A549 (cell line): ENCODE measurements at regions not wholly inside any gene's neighbourhood (a gene's known extent, or its start where the extent isn't known, plus 50 kb on each side); places are given as distances from the start of the nearest gene placed in this dataset.

Experiments used
- ATAC-seq, 2 experiments: fragments of 200-7000 bp in 1 of 2; fragments of >200 bp in 1 of 2; cut with Nextera tagmentation in 1 of 2; cut with Tn5 transposase in 1 of 2; 3 replicates each; pipeline versions ENCODE4 v1.8.0 to v1.9.1; 2018 to 2020; ENCODE audit warnings: mild to moderate bottlenecking in 1 of 2, moderate library complexity in 1 of 2
- CTCF ChIA-PET: fragments of 300-600 bp; sonication (Branson Sonifier 250); formaldehyde crosslinking; extraction: SDS; loops from one replicate; lab custom pipeline; 2021; ENCODE audit warnings: antibody characterized with exemption, inconsistent platforms; lab: Yijun Ruan, JAX
- POLR2A ChIA-PET: fragments of 350-600 bp; formaldehyde crosslinking; extraction: SDS; loops from one replicate; lab custom pipeline; 2021; ENCODE audit warnings: antibody characterized with exemption, inconsistent platforms; lab: Yijun Ruan, JAX
- DNase-seq, 2 experiments: peaks; one replicate each; pipeline versions ENCODE4 v3.0.0 to v3.0.0-alpha.2; 2011 to 2016; ENCODE audit warnings: low read depth in 1 of 2, low spot score in 1 of 2
- FAIRE-seq: peaks from 2 replicates; lab custom pipeline; 2011; peaks lifted over from hg19 to GRCh38; lab: Jason Lieb, UNC
- H3K27ac ChIP-seq, 2 experiments: fragments of >200 bp; sonication (Bioruptor Twin); formaldehyde crosslinking; 3 replicates each; pipeline ENCODE4 v1.5.1; 2016 to 2017
- H3K4me1 ChIP-seq: fragments of >200 bp; sonication (Bioruptor Twin); formaldehyde crosslinking; 3 replicates; pipeline ENCODE4 v1.6.1; 2016
- H3K4me2 ChIP-seq: fragments of >200 bp; sonication (Bioruptor Twin); formaldehyde crosslinking; 3 replicates; pipeline ENCODE4 v1.6.1; 2016
- H3K4me3 ChIP-seq: fragments of >200 bp; sonication (Bioruptor Twin); formaldehyde crosslinking; 3 replicates; pipeline ENCODE4 v1.5.1; 2016
- H3K9me3 ChIP-seq: fragments of >200 bp; sonication (Bioruptor Twin); formaldehyde crosslinking; 3 replicates; pipeline ENCODE4 v1.6.1; 2016
- ATOH8 ChIP-seq: fragments of 250-450 bp; sonication (Bioruptor Pico); IDR thresholded peaks from 2 replicates; pipeline ENCODE4 v1.5.0; 2020; ENCODE audit warnings: low read depth, mild to moderate bottlenecking, moderate library complexity
- BHLHE40 ChIP-seq: IDR thresholded peaks from 2 replicates; pipeline ENCODE4 v1.6.1; 2012; ENCODE audit warnings: low read depth, low read length, inconsistent platforms
- CBX2 ChIP-seq: fragments of 200-600 bp; sonication (generic); IDR thresholded peaks from 2 replicates; pipeline ENCODE4 v1.6.1; 2016; ENCODE audit warnings: low read depth, mild to moderate bottlenecking, borderline replicate concordance
- CEBPB ChIP-seq, 2 experiments: fragments of >200 bp in 1 of 2; sonication (Bioruptor Twin) in 1 of 2; formaldehyde crosslinking in 1 of 2; IDR thresholded peaks; 2 replicates each; pipeline ENCODE4 v1.6.1; 2012 to 2016
- CHD4 ChIP-seq: fragments of 200-600 bp; sonication (generic); IDR thresholded peaks from 2 replicates; pipeline ENCODE4 v1.6.1; 2016; ENCODE audit warnings: antibody characterized with exemption, mild to moderate bottlenecking, borderline replicate concordance
- E2F6 ChIP-seq: IDR thresholded peaks from 2 replicates; pipeline ENCODE4 v1.6.1; 2012; ENCODE audit warnings: low read depth, borderline replicate concordance
- EHMT2 ChIP-seq: fragments of 200-600 bp; sonication (generic); IDR thresholded peaks from 2 replicates; pipeline ENCODE4 v1.6.1; 2016; ENCODE audit warnings: antibody characterized with exemption, low read depth, mild to moderate bottlenecking, moderate library complexity
- FOSB ChIP-seq: fragments of 250-450 bp; sonication (Bioruptor Pico); IDR thresholded peaks from 2 replicates; pipeline ENCODE4 v1.5.0; 2020; ENCODE audit warnings: mild to moderate bottlenecking, moderate library complexity
- GATA3 ChIP-seq: IDR thresholded peaks from 2 replicates; pipeline ENCODE4 v1.6.1; 2012; ENCODE audit warnings: borderline replicate concordance
- HOXA7 ChIP-seq: fragments of 250-450 bp; sonication (Bioruptor Pico); IDR thresholded peaks from 2 replicates; pipeline ENCODE4 v1.5.0; 2020; ENCODE audit warnings: mild to moderate bottlenecking, moderate library complexity
- JUN ChIP-seq, 2 experiments: fragments of >200 bp; sonication (Bioruptor Twin); formaldehyde crosslinking; IDR thresholded peaks; 2 replicates in 1 of 2; 3 replicates in 1 of 2; pipeline ENCODE4 v1.6.1; 2016 to 2017
- KDM5A ChIP-seq: fragments of 200-600 bp; sonication (generic); IDR thresholded peaks from 2 replicates; pipeline ENCODE4 v1.6.1; 2016; ENCODE audit warnings: antibody characterized with exemption, mild to moderate bottlenecking
- MAFK ChIP-seq: fragments of 450-650 bp; IDR thresholded peaks from 2 replicates; pipeline ENCODE4 v1.6.1; 2014; ENCODE audit not compliant: partially characterized antibody
- MAX ChIP-seq: IDR thresholded peaks from 2 replicates; pipeline ENCODE4 v1.6.1; 2012
- MYC ChIP-seq: IDR thresholded peaks from 2 replicates; pipeline ENCODE4 v1.6.1; 2012; ENCODE audit warnings: mild to moderate bottlenecking, inconsistent platforms, low read length, improper control_type of control experiment, borderline replicate concordance
- NFE2L2 ChIP-seq: fragments of 150-350 bp; conservative IDR thresholded peaks from 2 replicates; pipeline ENCODE4 v1.6.1; 2014; ENCODE audit warnings: low read length
- NPAS2 ChIP-seq: fragments of 250-450 bp; sonication (Bioruptor Pico); IDR thresholded peaks from 2 replicates; pipeline ENCODE4 v1.8.0; 2022; ENCODE audit warnings: mild to moderate bottlenecking, moderate library complexity, borderline replicate concordance
- POLR2AphosphoS2 ChIP-seq: conservative IDR thresholded peaks from 2 replicates; pipeline ENCODE4 v1.6.1; 2012; ENCODE audit warnings: low read length, improper control_type of control experiment, inconsistent platforms
- RAD21 ChIP-seq, 2 experiments: fragments of >200 bp in 1 of 2; sonication (Bioruptor Twin) in 1 of 2; formaldehyde crosslinking in 1 of 2; IDR thresholded peaks in 1 of 2; conservative IDR thresholded peaks in 1 of 2; 2 replicates in 1 of 2; 3 replicates in 1 of 2; pipeline ENCODE4 v1.6.1; 2012 to 2018; ENCODE audit warnings: inconsistent platforms in 1 of 2
- RCOR1 ChIP-seq: fragments of 150-350 bp; IDR thresholded peaks from 2 replicates; pipeline ENCODE4 v1.6.1; 2014; ENCODE audit warnings: antibody characterized with exemption, low read length, low read depth
- REST ChIP-seq: fragments of 200-600 bp; sonication (generic); IDR thresholded peaks from 2 replicates; pipeline ENCODE4 v1.6.1; 2016; ENCODE audit warnings: antibody characterized with exemption, mild to moderate bottlenecking, moderate library complexity
- SMC3 ChIP-seq: fragments of >200 bp; sonication (Bioruptor Twin); formaldehyde crosslinking; IDR thresholded peaks from 3 replicates; pipeline ENCODE4 v1.6.1; 2018; ENCODE audit warnings: inconsistent platforms
- USF2 ChIP-seq: fragments of 450-650 bp; IDR thresholded peaks from 2 replicates; pipeline ENCODE4 v1.6.1; 2014; ENCODE audit warnings: antibody characterized with exemption
- ZNF302 ChIP-seq: fragments of 250-450 bp; sonication (Bioruptor Pico); IDR thresholded peaks from 2 replicates; pipeline ENCODE4 v1.9.0; 2021; ENCODE audit warnings: inconsistent platforms, mild to moderate bottlenecking, moderate library complexity
- ZSCAN20 ChIP-seq: fragments of 250-450 bp; sonication (Bioruptor Pico); IDR thresholded peaks from 2 replicates; pipeline ENCODE4 v1.8.0; 2022; ENCODE audit warnings: mild to moderate bottlenecking, moderate library complexity
- WGBS: methylation state at CpG from one replicate; pipeline ENCODE4 v1.1.6; 2017; ENCODE audit errors: missing lambda C conversion rate; 5-methylcytosine and 5-hydroxymethylcytosine counted together

GRCh38 chr4:23353200-23353599 lies 536.6 kb downstream of the PPARGC1A start:
- DNase-seq (no peak), ATAC-seq (no peak), FAIRE-seq (no peak)
- Histone ChIP-seq H3K4me3 (no peak overlapping the region), H3K4me1 (no peaks in the 10 kb centered on the region), H3K27ac (no peak overlapping the region), H3K9me3 (no peaks in the 10 kb centered on the region), H3K4me2 (no peak overlapping the region)
- TF ChIP-seq FOSB (CRISPR knock-in tag) (no peak), MAX (no peak), REST (no peak), ZSCAN20 (CRISPR knock-in tag) (no peak), ZNF302 (CRISPR knock-in tag) (no peak), MAFK (no peak), CHD4 (no peak), EHMT2 (no peak), BHLHE40 (no peak), CEBPB (IDR thresholded peaks at IDR 0.05) (no peak), RCOR1 (no peak), MYC (no peak), SMC3 (no peak), GATA3 (no peak), JUN (IDR thresholded peaks at IDR 0.05) (no peak), POLR2AphosphoS2 (no peak), NPAS2 (no peak), RAD21 (conservative IDR thresholded peaks at IDR 0.05 in 1 of 2, IDR thresholded peaks at IDR 0.05 in 1 of 2) (no peak), NFE2L2 (no peak)
- 8% methylated on average over 1 of the region's 1 CpG for WGBS
- ChIA-PET POLR2A (no interaction called here), CTCF (no interaction called here)

- Histone ChIP-seq H3K4me1 (no peaks in the 10 kb centered on the region), H3K4me2 (no peak overlapping the region), H3K9me3 (no peaks in the 10 kb centered on the region), H3K4me3 (no peak overlapping the region), H3K27ac (no peak overlapping the region)
- WGBS, result 63% methylated on average over 2 of the region's 2 CpGs
- TF ChIP-seq KDM5A (no peak), HOXA7 (no peak), CBX2 (no peak), GATA3 (no peak), ATOH8 (CRISPR knock-in tag) (no peak), USF2 (no peak), BHLHE40 (no peak), E2F6 (no peak)
- ChIA-PET CTCF (no interaction called here), POLR2A (no interaction called here)
- ATAC-seq (no peak), DNase-seq (no peak), FAIRE-seq (no peak)
Measured at GRCh38 chr4:23348789-23349498, 540.9 kb downstream of the PPARGC1A start.
